Astrocyte of the spinal cord (primary cell): ENCODE measurements at regions not wholly inside any gene's neighbourhood (a gene's known extent, or its start where the extent isn't known, plus 50 kb on each side); places are given as distances from the start of the nearest gene placed in this dataset.
A peak's percentile ranks its signal among the peaks of the same experiment; 100 is the strongest.

Experiments
- DNase-seq: peaks from one replicate; pipeline ENCODE4 v3.0.0; 2011; ENCODE audit warnings: low read depth, low spot score
- H3K4me3 ChIP-seq: 2 replicates; pipeline ENCODE4 v1.5.1; 2011; ENCODE audit warnings: low read depth, mild to moderate bottlenecking, low read length, moderate library complexity
- CTCF ChIP-seq: IDR thresholded peaks from 2 replicates; pipeline ENCODE4 v1.5.1; 2012; ENCODE audit warnings: low read depth, mild to moderate bottlenecking, low read length, inconsistent platforms
- in situ Hi-C: cut with HindIII; loops from 2 replicates; pipeline ENCODE4 v1.10.0; 2017; ENCODE audit warnings: low sequenced_read_pairs

- H3K4me3 ChIP-seq = no peak overlapping the region
- in situ Hi-C loops = no loop called here
- peak; percentile 15 for DNase-seq
- TF ChIP-seq CTCF = no peak
Observed at GRCh38 chr3:30400926-30401325, 205.5 kb upstream of the TGFBR2 start.

- in situ Hi-C loops = no loop called here
- TF ChIP-seq CTCF = no peak
- DNase-seq = peak; percentile 20
- H3K4me3 ChIP-seq = no peak overlapping the region
Observed at GRCh38 chr3:30401971-30402370, 204.4 kb upstream of the TGFBR2 start.

GRCh38 chr3:30407651-30408050, 198.8 kb upstream of the TGFBR2 start:
- in situ Hi-C loops = no loop called here
- peak; percentile 2 for DNase-seq
- no peak for TF ChIP-seq CTCF
- H3K4me3 ChIP-seq = no peak overlapping the region

DNA sequence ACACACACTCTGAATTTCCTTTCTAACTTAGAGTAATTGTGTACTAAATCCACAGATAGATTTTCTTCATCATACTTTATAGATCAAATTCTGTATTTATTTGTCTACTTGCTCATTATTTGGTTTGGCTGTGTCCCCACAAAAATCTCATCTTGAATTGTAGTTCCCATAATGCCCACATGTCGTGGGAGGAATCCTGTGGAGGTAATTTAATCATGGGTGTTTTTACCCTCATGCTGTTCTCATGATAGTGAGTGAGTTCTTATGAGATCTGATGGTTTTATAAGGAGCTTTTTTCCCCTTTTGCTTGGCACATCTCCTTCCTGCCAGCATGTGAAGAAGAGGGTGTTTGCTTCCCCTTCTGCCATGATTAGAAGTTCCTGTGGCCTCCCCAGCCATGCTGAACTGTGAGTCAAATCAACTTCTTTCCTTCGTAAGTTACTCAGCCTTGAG, 198.3 kb upstream of the TGFBR2 start:
- peak; percentile 6 for TF ChIP-seq CTCF
- peak; percentile 57 for DNase-seq
- in situ Hi-C loops = no loop called here
- no peak overlapping the region for H3K4me3 ChIP-seq

DNA sequence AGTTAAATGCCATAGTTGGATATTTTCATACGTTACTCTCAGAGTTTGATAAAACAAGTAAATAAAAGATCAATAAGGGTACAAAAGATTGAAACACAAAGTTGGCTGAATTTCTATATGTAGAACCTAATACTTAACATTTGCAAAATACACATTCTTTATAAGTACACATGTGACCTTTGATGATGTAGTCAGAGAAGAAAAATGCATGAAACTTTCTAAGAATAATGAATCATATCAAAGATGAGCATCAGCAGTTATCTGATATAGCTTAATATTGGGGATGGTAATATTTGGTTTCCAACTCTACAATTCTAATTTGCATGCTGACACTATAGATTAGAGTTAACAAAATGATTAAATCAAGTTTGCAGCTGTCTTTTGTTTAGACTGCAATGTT, 188.0 kb upstream of the TGFBR2 start:
- no peak for DNase-seq
- in situ Hi-C loops = no loop called here
- no peak for TF ChIP-seq CTCF
- no peak overlapping the region for H3K4me3 ChIP-seq

- no peak overlapping the region for H3K4me3 ChIP-seq
- DNase-seq = peak; percentile 44
- no peak for TF ChIP-seq CTCF
- in situ Hi-C loops = no loop called here
Observed at GRCh38 chr3:30421266-30421665, 185.1 kb upstream of the TGFBR2 start.
